HepG2 (cell line): ENCODE measurements at regions not wholly inside any gene's neighbourhood (a gene's known extent, or its start where the extent isn't known, plus 50 kb on each side); places are given as distances from the start of the nearest gene placed in this dataset.

ENCODE experiments used
- ARID5B ChIP-seq: IDR thresholded peaks from 2 replicates; pipeline ENCODE4 v1.4.0; 2020; ENCODE audit warnings: mild to moderate bottlenecking, missing genetic modification reagents
- ATM ChIP-seq: fragments of 450-650 bp; IDR thresholded peaks from 2 replicates; pipeline ENCODE4 v1.7.1; 2017; ENCODE audit warnings: mild to moderate bottlenecking, borderline replicate concordance
- CBX2 ChIP-seq, 2 experiments: fragments of 200-600 bp in 1 of 2; sonication (generic); formaldehyde crosslinking in 1 of 2; IDR thresholded peaks; 2 replicates each; pipeline versions ENCODE4 v1.7.0 to v1.8.1; 2018 to 2022; ENCODE audit warnings: low read depth in 2 of 2, low read length in 1 of 2, mild to moderate bottlenecking in 1 of 2, missing genetic modification reagents in 1 of 2
- ETV5 ChIP-seq: IDR thresholded peaks from 2 replicates; pipeline ENCODE4 v1.6.1; 2018; ENCODE audit warnings: missing biosample characterization, missing genetic modification reagents, inconsistent platforms, borderline replicate concordance
- EZH2 ChIP-seq: conservative IDR thresholded peaks from 2 replicates; pipeline ENCODE4 v1.6.1; 2012; ENCODE audit warnings: mild to moderate bottlenecking, low read depth, low read length, moderate library complexity
- FOSL2 ChIP-seq: sonication (generic); formaldehyde crosslinking; IDR thresholded peaks from 2 replicates; pipeline ENCODE4 v1.4.0; 2020; ENCODE audit warnings: missing genetic modification reagents
- GTF2F1 ChIP-seq: fragments of 150-350 bp; IDR thresholded peaks from 2 replicates; pipeline ENCODE4 v1.6.1; 2014; ENCODE audit warnings: low read length
- KLF12 ChIP-seq: sonication (generic); formaldehyde crosslinking; IDR thresholded peaks from 2 replicates; pipeline ENCODE4 v1.4.0; 2020; ENCODE audit warnings: missing genetic modification reagents, borderline replicate concordance
- LRRFIP1 ChIP-seq: sonication (generic); formaldehyde crosslinking; conservative IDR thresholded peaks from 2 replicates; pipeline ENCODE4 v1.4.0; 2020; ENCODE audit warnings: missing genetic modification reagents
- MAFF ChIP-seq: IDR thresholded peaks from 2 replicates; pipeline ENCODE4 v1.6.1; 2011; ENCODE audit warnings: low read depth, low read length, improper control_type of control experiment
- MAFK ChIP-seq, 2 experiments: IDR thresholded peaks in 1 of 2; conservative IDR thresholded peaks in 1 of 2; 2 replicates each; pipeline ENCODE4 v1.6.1; 2011; ENCODE audit warnings: improper control_type of control experiment in 2 of 2, low read length in 2 of 2
- NFE2L2 ChIP-seq: fragments of 150-350 bp; IDR thresholded peaks from 2 replicates; pipeline ENCODE4 v1.6.1; 2014; ENCODE audit warnings: low read length
- PAF1 ChIP-seq: IDR thresholded peaks from 2 replicates; pipeline ENCODE4 v1.6.1; 2016; ENCODE audit warnings: missing genetic modification reagents, missing compliant biosample characterization
- RORA ChIP-seq: sonication (generic); formaldehyde crosslinking; IDR thresholded peaks from 2 replicates; pipeline ENCODE4 v1.5.0; 2020; ENCODE audit warnings: mild to moderate bottlenecking, missing genetic modification reagents, moderate library complexity
- SRF ChIP-seq: IDR thresholded peaks from 2 replicates; pipeline ENCODE4 v1.6.1; 2011; ENCODE audit warnings: mild to moderate bottlenecking, low read depth, low read length, moderate library complexity
- ZKSCAN8 ChIP-seq: IDR thresholded peaks from 2 replicates; pipeline ENCODE4 v1.6.1; 2016; ENCODE audit warnings: borderline replicate concordance, missing genetic modification reagents, missing compliant biosample characterization
- ZNF205 ChIP-seq: IDR thresholded peaks from 2 replicates; pipeline ENCODE4 v1.6.1; 2018; ENCODE audit warnings: missing biosample characterization, missing genetic modification reagents
- ZNF251 ChIP-seq: sonication (generic); formaldehyde crosslinking; IDR thresholded peaks from 2 replicates; pipeline ENCODE4 v1.9.0; 2021; ENCODE audit warnings: mild to moderate bottlenecking, missing genetic modification reagents
- ZNF253 ChIP-seq: sonication (generic); formaldehyde crosslinking; IDR thresholded peaks from 2 replicates; pipeline ENCODE4 v1.8.0; 2022; ENCODE audit warnings: mild to moderate bottlenecking, missing genetic modification reagents, borderline replicate concordance
- ZNF574 ChIP-seq: sonication (generic); formaldehyde crosslinking; IDR thresholded peaks from 2 replicates; pipeline ENCODE4 v1.4.0; 2020; ENCODE audit warnings: missing genetic modification reagents
- ZNF577 ChIP-seq: sonication (generic); formaldehyde crosslinking; IDR thresholded peaks from 2 replicates; pipeline ENCODE4 v1.4.0; 2020; ENCODE audit warnings: mild to moderate bottlenecking, low read depth, missing genetic modification reagents, borderline replicate concordance

GRCh38 chr10:113326160-113327111 lies 226.4 kb upstream of the HABP2 start (continued):
- TF ChIP-seq GTF2F1 (no peak), MAFK (conservative IDR thresholded peaks at IDR 0.05 in 1 of 2, IDR thresholded peaks at IDR 0.05 in 1 of 2; ENCODE audit: low read length in 2 of 2) (peak; percentile 43 to 57; a peak in 2 of 4 replicates), SRF (no peak), ZNF574 (CRISPR knock-in tag) (no peak), ARID5B (CRISPR knock-in tag) (no peak), KLF12 (no peak), LRRFIP1 (CRISPR knock-in tag) (no peak), ATM (no peak), ETV5 (CRISPR knock-in tag) (no peak), ZNF251 (CRISPR knock-in tag) (no peak), ZNF205 (CRISPR knock-in tag) (no peak), EZH2 (no peak), RORA (CRISPR knock-in tag) (no peak), MAFF (peak; percentile 50; the same call in 1 of the 2 replicates), NFE2L2 (peak; percentile 46; the same call in 1 of the 2 replicates), ZNF253 (no peak), ZKSCAN8 (CRISPR knock-in tag) (no peak), PAF1 (CRISPR knock-in tag) (no peak), ZNF577 (CRISPR knock-in tag) (no peak), CBX2 (IDR thresholded peaks at IDR 0.05; ENCODE audit: low read depth, low read length) (no peak), CBX2 (CRISPR knock-in tag; IDR thresholded peaks at IDR 0.05; ENCODE audit: low read depth) (no peak), FOSL2 (peak; percentile 88)
